Activated T-helper 1 cell treated with anti-CD3 and anti-CD28 coated beads, Interleukin-12 subunit alpha, Interleukin-12 subunit beta, Interleukin-2, Interleukin-4 antibody, amounts not matched to agents 30 ng/mL and 10 ng/mL and 1 ng/mL, durations not matched to agents 14 hours and 24 hours and 36 hours (primary cell): ENCODE measurements at regions not wholly inside any gene's neighbourhood (a gene's known extent, or its start where the extent isn't known, plus 50 kb on each side); places are given as distances from the start of the nearest gene placed in this dataset.

Experiments used
- DNase-seq: peaks from one replicate; pipeline ENCODE4 v3.0.0; 2021; ENCODE audit warnings: low spot score
- H3K27ac Mint-ChIP-seq: one replicate; pipeline ENCODE4 v1.8.0; 2021; ENCODE audit warnings: mild to moderate bottlenecking, mixed read lengths
- H3K27me3 Mint-ChIP-seq: one replicate; pipeline ENCODE4 v1.8.0; 2022; ENCODE audit warnings: mild to moderate bottlenecking, moderate library complexity, mixed read lengths; ENCODE audit not compliant: insufficient read depth
- H3K36me3 Mint-ChIP-seq: one replicate; pipeline ENCODE4 v1.8.0; 2021; ENCODE audit warnings: low read depth, mixed read lengths
- H3K4me1 Mint-ChIP-seq: one replicate; pipeline ENCODE4 v1.8.0; 2021; ENCODE audit warnings: low read depth, mixed read lengths
- H3K4me3 Mint-ChIP-seq: one replicate; pipeline ENCODE4 v1.8.0; 2021; ENCODE audit warnings: mild to moderate bottlenecking, moderate library complexity, mixed read lengths
- H3K9me3 Mint-ChIP-seq: one replicate; pipeline ENCODE4 v1.8.0; 2021; ENCODE audit warnings: mixed read lengths
- intact Hi-C: fragments of 100-400 bp; cut with micrococcal nuclease; formaldehyde crosslinking; loops from one replicate; pipeline ENCODE4 v1.15.1; 2024

- H3K4me3 Mint-ChIP-seq = no peak overlapping the region
- no peak for DNase-seq
- H3K27me3 Mint-ChIP-seq = no peaks in the 10 kb centered on the region
- no peak overlapping the region for H3K27ac Mint-ChIP-seq
- no peaks in the 10 kb centered on the region for H3K36me3 Mint-ChIP-seq
- H3K9me3 Mint-ChIP-seq = no peaks in the 10 kb centered on the region
- H3K4me1 Mint-ChIP-seq = peaks cover 17% of the 10 kb centered on the region
- intact Hi-C loops = loop anchor here (10.0 kb wide), 1 partner anchor 273 kb away; the partner anchor contains the start of gene RADIL
These were observed 69.9 kb upstream of the FOXK1 start for GRCh38 chr7:4612237-4612636.

- intact Hi-C loops = loop anchor here (10.0 kb wide), 1 partner anchor 272 kb away; the partner anchor contains the start of gene RADIL
- Mint-ChIP-seq H3K4me1 (peaks cover 17% of the 10 kb centered on the region), H3K27me3 (no peaks in the 10 kb centered on the region), H3K36me3 (no peaks in the 10 kb centered on the region), H3K9me3 (no peaks in the 10 kb centered on the region), H3K4me3 (peak overlapping the region; percentile 41), H3K27ac (no peak overlapping the region)
- DNase-seq = no peak
These were observed 68.9 kb upstream of the FOXK1 start for GRCh38 chr7:4612939-4613841.

GRCh38 chr7:4613846-4614548 lies 68.1 kb upstream of the FOXK1 start:
- Mint-ChIP-seq H3K9me3 (no peaks in the 10 kb centered on the region), H3K27ac (no peak overlapping the region), H3K27me3 (no peaks in the 10 kb centered on the region), H3K4me1 (peaks cover 17% of the 10 kb centered on the region), H3K36me3 (no peaks in the 10 kb centered on the region), H3K4me3 (no peak overlapping the region)
- no peak for DNase-seq
- intact Hi-C loops = loop anchor here (10.0 kb wide), 1 partner anchor 271 kb away; the partner anchor contains the start of gene RADIL

GRCh38 chr7:4616116-4616515 lies 66.0 kb upstream of the FOXK1 start:
- Mint-ChIP-seq H3K4me1 (peaks cover 21% of the 10 kb centered on the region), H3K36me3 (no peaks in the 10 kb centered on the region), H3K4me3 (no peak overlapping the region), H3K27ac (no peak overlapping the region), H3K27me3 (no peaks in the 10 kb centered on the region), H3K9me3 (peaks cover under 1% of the 10 kb centered on the region)
- no peak for DNase-seq
- intact Hi-C loops = loop anchor here (10.0 kb wide), 1 partner anchor 269 kb away; the partner anchor contains the start of gene RADIL

GRCh38 chr7:4621396-4621795 lies 60.7 kb upstream of the FOXK1 start:
- intact Hi-C loops = no loop called here
- Mint-ChIP-seq H3K27ac (no peak overlapping the region), H3K9me3 (peaks cover 27% of the 10 kb centered on the region), H3K36me3 (no peaks in the 10 kb centered on the region), H3K4me3 (no peak overlapping the region), H3K4me1 (peaks cover 16% of the 10 kb centered on the region), H3K27me3 (no peaks in the 10 kb centered on the region)
- no peak for DNase-seq

GRCh38 chr7:4626318-4626845 lies 55.7 kb upstream of the FOXK1 start:
- H3K4me1 Mint-ChIP-seq = peaks cover 7% of the 10 kb centered on the region
- no peak for DNase-seq
- peaks cover 24% of the 10 kb centered on the region for H3K9me3 Mint-ChIP-seq
- H3K4me3 Mint-ChIP-seq = no peak overlapping the region
- no peak overlapping the region for H3K27ac Mint-ChIP-seq
- intact Hi-C loops = no loop called here
- H3K27me3 Mint-ChIP-seq = no peaks in the 10 kb centered on the region
- no peaks in the 10 kb centered on the region for H3K36me3 Mint-ChIP-seq

GRCh38 chr7:4629287-4629895 lies 52.7 kb upstream of the FOXK1 start:
- Mint-ChIP-seq H3K36me3 (no peaks in the 10 kb centered on the region), H3K9me3 (peaks cover 5% of the 10 kb centered on the region), H3K4me1 (peaks cover 7% of the 10 kb centered on the region), H3K27me3 (no peaks in the 10 kb centered on the region), H3K4me3 (no peak overlapping the region), H3K27ac (no peak overlapping the region)
- intact Hi-C loops = no loop called here
- DNase-seq = no peak

GRCh38 chr7:4631380-4632179 lies 50.5 kb upstream of the FOXK1 start:
- no peak for DNase-seq
- intact Hi-C loops = no loop called here
- Mint-ChIP-seq H3K36me3 (no peaks in the 10 kb centered on the region), H3K27me3 (no peaks in the 10 kb centered on the region), H3K27ac (no peak overlapping the region), H3K4me3 (no peak overlapping the region), H3K4me1 (no peaks in the 10 kb centered on the region), H3K9me3 (no peaks in the 10 kb centered on the region)
